Vagina (tissue), 2 donors: ENCODE measurements at regions not wholly inside any gene's neighbourhood (a gene's known extent, or its start where the extent isn't known, plus 50 kb on each side); places are given as distances from the start of the nearest gene placed in this dataset.

Experiments
- POLR2A ChIP-seq, 2 donors: fragments of 450-650 bp; IDR thresholded peaks; one replicate each; pipeline ENCODE4 v1.6.1; 2017; ENCODE audit warnings: antibody characterized with exemption in 2 of 2, mild to moderate bottlenecking in 2 of 2, moderate library complexity in 2 of 2
- POLR2AphosphoS5 ChIP-seq, 2 donors: sonication (generic); formaldehyde crosslinking; IDR thresholded peaks; one replicate each; pipeline ENCODE4 v1.9.0; 2017; ENCODE audit warnings: antibody characterized with exemption in 2 of 2, mild to moderate bottlenecking in 2 of 2, low read depth in 1 of 2; ENCODE audit not compliant: insufficient read depth in 1 of 2
- TF ChIP-seq, protein P1 (sequence below), 3 experiments: fragments of 450-650 bp in 2 of 3; fragments of 200-600 bp in 1 of 3; sonication (generic) in 1 of 3; IDR thresholded peaks; one replicate each; pipeline ENCODE4 v1.5.1; 2017 to 2019; ENCODE audit warnings: antibody characterized with exemption in 3 of 3, mild to moderate bottlenecking in 2 of 3, moderate library complexity in 2 of 3

DNA sequence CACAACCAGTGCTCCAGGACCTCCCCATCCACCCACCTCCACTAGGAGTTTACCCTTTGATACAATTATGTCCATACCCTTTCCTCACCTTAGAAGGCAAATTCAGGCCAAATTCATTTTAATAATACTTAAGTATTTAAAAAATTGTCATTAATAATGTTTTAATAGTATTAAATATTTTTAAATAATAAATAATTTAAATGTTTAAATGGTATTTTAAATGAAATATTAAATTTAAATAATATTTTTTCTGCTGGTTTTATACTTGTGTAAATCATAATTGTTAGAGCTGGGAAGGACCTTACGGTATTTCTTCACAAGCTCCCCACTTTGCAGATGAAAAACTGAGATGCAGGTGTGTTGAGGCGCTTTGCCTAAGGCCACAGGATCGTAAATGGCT lies 67.8 kb downstream of the NRN1 start:
- TF ChIP-seq POLR2A (IDR thresholded peaks at IDR 0.05) (no peak), POLR2AphosphoS5 (IDR thresholded peaks at IDR 0.05; ENCODE audit: insufficient read depth in 1 of 2, low read depth in 1 of 2) (no peak)
- TF ChIP-seq, protein P1, sequence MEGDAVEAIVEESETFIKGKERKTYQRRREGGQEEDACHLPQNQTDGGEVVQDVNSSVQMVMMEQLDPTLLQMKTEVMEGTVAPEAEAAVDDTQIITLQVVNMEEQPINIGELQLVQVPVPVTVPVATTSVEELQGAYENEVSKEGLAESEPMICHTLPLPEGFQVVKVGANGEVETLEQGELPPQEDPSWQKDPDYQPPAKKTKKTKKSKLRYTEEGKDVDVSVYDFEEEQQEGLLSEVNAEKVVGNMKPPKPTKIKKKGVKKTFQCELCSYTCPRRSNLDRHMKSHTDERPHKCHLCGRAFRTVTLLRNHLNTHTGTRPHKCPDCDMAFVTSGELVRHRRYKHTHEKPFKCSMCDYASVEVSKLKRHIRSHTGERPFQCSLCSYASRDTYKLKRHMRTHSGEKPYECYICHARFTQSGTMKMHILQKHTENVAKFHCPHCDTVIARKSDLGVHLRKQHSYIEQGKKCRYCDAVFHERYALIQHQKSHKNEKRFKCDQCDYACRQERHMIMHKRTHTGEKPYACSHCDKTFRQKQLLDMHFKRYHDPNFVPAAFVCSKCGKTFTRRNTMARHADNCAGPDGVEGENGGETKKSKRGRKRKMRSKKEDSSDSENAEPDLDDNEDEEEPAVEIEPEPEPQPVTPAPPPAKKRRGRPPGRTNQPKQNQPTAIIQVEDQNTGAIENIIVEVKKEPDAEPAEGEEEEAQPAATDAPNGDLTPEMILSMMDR (IDR thresholded peaks at IDR 0.05) = no peak
